CD4-positive, alpha-beta T cell treated with Interleukin-10 for 1 hour (primary cell): ENCODE measurements at regions not wholly inside any gene's neighbourhood (a gene's known extent, or its start where the extent isn't known, plus 50 kb on each side); places are given as distances from the start of the nearest gene placed in this dataset.

ENCODE experiments used
- DNase-seq: peaks from one replicate; pipeline ENCODE4 v3.0.0-alpha.2; 2020

DNA sequence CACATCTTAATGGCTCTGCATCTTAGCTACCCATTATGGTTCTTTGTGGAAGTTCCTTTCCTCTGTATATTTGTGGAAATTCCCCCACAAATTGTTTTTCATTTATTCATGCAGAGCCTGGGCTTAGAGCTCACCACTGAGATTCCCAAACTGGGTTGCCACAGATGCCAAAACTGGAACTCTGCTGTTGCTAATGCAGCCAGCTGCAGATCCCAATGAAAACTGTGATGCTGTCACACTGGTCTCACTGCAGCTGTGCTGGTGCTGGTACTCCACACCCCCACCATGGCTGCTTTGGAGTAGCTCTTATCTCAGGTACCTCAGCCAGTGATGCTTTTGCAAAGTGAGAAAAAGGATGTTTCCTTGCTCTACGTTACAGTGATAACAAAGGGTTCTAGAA lies 87.7 kb downstream of the DCK start:
- DNase-seq: no peak

DNA sequence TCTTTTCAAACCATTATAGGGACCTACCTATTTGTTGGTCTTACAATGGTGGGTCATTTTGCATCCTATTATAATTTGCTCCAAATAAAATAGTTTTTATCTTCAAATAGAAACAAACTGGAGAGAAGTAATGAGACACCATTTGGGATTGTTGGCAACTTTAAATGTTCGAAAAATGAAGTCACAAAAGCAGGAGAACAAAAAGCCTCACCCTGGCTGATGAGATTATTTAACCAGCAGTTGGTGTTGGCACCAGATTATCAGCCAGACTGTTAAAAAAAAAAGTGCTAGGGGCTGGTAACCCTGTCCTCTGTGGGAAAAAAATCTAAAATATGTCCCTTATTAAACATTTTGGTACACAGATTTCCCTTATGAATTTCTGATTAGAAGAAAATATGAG lies 100.3 kb downstream of the DCK start:
- no peak for DNase-seq

DNA sequence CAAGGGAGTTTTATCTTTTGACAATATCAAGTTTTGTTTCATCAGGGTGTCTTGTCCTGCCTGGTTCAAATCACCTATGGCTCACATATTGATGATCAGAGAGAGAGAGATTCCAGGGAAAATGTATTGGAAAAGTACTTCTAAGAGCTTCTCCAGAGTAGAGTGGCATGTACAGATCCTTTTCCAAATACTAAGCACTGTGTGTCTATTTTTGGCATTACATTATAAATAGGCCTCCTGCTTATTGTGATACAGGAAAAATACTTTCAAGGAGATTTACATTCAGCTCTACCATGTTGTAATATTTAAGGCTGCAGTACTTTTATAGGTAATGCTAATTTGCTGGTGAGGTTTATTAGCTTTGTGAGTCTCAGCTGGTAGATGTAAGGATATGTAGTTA lies 100.8 kb downstream of the DCK start:
- no peak for DNase-seq

DNA sequence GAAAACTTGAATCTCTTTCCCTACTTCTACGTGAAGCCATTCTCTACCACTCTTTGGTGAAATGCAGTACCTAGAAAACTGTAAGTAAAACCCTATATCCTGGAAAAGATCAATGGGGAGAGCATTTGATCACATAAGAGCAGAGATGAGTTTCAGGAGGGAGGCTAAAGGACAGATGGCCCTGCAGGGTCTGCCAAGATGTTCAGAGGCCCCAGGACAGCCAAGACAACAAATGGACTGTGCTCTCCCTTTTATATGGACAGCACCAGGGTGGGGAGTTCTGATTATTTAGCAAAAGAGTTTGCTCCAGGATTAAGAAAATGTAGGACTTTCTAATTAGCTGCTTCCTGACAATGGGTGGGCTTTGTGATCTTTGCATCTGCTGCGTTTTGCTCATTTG lies 101.7 kb downstream of the DCK start:
- DNase-seq: no peak

DNA sequence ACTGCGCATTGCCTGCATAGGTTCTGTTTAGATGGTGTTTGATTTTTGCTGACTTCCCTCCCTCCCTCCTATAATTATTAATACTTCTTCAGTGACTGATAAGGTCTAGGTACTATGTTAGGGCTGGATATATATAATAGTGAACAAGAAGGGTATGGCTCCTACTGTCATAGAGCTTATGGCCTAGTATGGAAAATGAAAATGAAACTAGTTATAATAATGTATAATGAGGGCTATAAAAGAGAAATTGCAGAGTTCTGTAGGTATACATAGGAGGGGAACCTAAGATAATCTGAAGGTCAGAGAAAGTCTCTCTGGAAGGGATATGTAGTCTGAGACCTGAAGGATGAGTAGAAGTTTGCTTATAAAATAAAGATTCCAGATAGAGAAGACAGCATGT lies 102.1 kb downstream of the DCK start:
- no peak for DNase-seq

DNA sequence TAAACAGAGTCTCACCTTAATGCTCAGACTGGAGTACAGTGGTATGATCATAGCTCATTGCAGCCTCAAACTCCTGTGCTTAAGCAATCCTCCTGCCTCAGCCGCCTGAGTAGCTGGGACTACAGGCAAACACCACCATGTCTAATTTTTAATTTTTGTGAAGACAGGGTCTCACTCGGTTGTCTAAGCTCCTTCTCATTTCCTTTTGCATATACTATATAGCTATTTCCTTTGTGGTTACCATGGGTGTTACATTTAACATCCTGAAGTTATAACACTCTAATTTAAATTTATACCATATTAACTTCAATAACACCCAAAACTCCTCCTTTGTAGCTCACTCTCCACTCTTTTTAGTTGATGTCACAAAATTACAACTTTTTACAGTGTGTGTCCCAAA lies 114.3 kb downstream of the DCK start:
- peak; percentile 43 for DNase-seq

DNA sequence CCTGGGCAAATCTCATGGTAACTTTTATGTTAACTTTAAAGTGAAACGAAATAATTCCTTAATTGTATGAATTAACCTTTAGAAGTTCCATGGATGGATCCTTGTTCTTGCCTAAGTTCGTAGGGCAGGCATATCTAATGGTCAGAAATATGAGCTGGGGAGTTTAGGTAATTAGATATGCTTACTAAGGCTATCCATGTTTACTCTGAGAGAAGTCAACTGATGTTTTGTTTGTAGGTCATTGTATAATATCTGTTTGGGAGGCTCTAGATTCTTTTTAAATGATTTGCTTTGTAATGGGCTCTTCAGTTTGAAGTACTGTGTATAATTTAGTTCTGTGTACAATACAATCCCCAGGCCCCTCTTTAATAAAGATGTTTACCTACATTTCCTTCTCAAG lies 117.0 kb downstream of the DCK start:
- DNase-seq: no peak

DNA sequence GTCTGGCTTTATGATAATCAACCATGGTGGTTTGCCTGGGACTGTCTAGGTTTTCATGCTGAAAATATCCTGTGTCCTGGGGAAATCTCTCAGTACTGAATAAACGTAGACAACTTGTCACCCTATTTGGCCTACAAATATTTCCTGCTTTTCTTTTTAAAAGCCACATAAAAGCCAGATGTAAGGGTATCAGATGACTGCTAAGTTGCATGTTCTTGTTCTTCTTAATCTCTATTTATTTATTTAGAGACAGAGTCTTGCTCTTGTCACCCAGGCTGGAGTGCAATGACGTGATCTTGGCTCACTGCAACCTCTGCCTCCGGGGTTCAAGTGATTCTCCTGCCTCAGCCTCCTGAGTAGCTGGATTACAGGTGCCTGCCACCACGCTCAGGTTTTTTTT lies 117.7 kb downstream of the DCK start:
- peak; percentile 41 for DNase-seq

DNA sequence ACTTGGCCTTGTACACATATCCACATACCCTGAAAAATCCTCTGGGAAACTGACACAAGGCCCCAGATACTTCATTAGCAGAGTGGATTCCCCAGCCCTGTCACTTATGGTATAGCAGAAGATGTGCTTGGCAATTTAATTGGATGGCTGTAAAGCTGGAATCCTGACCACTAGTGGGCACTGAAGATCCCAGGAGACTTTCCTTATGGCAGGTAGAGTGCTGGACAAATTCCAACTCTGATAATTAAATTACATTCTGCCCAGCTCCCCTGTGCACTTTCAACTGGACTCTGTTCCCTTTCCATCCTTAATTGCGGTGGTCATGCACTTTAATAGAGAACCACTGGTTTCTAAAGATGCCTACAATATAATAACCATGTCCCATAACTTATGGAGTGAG lies 119.8 kb downstream of the DCK start:
- DNase-seq: no peak

DNA sequence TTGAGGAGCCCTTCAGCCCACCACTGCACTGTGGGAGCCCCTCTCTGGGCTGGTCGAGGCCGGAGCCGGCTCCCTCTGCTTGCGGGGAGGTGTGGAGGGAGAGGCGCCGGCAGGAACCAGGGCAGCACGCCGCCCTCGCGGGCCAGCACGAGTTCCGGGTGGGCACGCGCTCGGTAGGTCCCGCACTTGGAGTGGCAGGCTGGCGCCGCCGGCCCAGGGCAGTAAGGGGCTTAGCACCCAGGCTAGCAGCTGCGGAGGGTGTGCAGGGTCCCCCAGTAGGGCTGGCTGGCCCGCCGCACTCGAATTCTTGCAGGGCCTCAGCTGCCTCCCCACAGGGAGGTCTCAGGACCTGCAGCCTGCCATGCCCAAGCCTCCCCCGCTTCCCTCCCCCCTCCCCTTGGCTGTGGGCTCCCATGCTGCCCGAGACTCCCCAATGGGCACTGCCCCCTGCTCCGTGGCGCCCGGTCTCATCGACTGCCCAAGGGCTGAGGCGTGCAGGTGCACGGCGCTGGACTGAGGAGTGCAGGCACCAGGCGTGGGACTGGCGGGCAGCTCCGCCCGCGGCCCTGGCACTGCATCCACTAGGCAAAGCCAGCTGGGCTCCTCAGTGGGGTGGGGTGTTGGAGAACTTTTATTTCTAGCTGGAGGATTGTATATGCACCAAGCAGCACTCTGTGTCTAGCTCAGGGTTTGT lies 127.5 kb downstream of the DCK start:
- no peak for DNase-seq

DNA sequence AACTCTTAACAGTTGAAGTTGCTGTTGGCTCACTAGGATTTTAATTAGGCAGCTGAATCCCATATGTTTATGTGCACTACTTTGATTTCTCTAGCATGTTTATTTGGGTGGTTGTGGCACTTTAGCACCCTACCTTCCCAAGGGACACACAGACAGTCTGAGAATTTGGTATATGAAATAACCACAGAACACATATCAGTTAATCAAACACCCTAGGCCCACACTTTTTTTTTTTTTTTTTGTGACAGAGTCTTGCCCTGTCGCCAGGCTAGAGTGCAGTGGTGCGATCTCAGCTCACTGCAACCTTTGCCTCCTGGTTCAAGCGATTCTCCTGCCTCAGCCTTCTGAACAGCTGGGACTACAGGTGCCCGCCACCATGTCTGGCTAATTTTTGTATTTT lies 130.5 kb downstream of the DCK start:
- DNase-seq: no peak

DNA sequence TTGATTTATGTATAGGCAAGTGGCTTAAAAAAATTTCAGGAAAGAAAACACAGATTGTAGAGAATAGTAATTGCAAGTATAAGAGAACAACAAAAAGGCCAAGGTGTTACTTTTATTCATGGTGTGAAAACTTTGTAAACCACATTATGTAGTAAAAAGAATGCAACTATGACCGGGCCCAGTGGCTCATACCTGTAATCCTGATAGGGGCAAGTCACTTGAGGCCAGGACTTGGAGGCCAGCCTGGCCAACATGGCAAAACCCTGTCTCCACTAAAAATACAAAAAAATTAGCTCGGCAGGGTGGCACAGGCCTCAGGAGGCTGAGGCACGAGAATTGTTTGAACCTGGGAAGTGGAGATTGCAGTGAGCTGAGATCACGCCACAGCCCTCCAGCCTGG lies 131.7 kb downstream of the DCK start:
- DNase-seq: no peak

DNA sequence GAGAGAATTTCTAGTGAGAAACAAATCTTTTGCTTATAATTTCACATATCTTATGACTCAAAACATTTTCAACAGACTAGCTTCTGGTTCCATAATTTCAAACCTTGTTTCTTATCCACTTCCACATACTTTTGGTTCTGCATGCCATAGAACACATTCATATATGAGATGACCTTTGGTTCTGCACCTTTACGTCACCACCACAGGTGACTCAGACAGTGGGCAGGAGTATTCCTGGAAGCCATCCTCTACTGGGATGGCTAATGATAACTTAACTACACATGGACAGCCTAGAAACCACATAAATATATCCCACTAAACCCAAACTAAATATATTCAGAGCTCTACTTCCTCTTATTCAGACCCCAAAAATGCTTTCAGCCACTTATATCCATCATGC lies 133.3 kb downstream of the DCK start:
- DNase-seq: no peak

DNA sequence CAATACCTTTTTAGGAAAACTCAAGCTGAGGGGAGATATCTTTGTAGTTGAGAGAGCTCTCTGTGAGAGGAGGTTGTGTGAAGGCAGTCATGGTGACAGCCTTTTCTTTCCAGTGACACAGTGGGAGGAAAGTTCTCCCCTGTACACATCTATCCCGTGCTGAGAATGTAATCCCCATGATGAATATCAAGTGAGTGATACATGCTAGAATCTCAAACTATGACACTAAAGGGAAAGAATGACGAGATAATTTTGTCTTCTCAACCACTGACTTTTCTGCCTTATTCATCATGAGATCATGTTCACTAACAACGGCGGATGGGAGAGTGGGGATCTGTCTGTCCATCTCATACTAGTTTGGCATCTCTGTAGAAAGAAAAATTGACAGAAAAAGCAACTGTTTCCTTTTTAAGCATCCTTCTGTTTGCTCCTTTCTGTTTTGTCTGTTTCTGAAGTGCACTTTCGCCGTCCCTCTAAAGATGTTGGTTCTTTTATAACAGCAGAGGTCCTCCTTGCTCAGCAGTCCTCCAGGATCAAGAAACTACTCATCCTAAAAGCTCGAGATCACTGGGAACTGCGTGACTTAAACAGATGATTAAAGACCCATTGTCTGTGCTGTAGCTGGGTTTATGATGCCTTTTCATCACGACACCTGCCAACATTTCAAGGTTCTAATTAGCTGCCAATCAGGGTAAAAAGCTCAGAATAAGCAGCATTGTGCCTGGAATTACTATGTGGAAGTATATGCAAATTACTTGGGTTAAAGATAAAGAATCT lies 137.6 kb downstream of the DCK start:
- DNase-seq: no peak

DNA sequence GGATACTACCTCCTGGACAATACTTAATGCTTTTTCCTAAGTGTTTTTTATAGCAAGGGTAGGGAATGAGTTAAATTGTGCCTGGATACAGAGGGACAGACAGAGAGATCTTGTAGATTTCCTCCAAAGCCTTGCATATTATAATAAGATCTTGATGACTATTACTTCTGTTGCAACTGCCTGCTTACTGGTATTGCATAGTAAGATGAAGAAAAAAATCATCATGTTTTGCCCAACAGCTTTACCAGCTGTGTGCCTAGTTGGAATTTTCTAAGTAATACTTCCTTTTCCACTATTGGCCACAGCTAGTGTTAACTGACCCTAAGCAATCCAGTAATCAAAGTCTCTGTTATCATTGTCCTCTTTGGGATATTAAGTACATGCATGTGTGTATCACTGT lies 139.0 kb downstream of the DCK start:
- no peak for DNase-seq

DNA sequence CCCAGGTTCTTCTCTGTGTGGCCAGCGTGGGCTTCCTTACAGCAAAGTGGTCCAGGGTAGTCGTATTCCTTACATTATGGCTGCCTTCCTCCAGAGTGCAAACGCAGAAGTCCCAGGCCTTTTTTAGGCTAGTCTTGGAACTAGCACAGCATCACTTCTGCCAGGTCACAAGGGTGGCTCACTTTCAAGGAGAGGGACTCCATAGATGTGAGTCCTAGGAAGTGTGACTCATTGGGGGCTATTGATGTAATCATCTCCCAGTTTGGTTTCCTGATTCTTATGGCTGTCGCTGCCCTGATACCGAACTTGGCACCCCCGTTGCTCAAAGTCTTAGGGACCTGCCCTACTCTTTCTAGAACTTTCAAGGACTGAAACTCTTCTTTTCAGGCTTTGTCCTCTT lies 140.0 kb downstream of the DCK start:
- no peak for DNase-seq

DNA sequence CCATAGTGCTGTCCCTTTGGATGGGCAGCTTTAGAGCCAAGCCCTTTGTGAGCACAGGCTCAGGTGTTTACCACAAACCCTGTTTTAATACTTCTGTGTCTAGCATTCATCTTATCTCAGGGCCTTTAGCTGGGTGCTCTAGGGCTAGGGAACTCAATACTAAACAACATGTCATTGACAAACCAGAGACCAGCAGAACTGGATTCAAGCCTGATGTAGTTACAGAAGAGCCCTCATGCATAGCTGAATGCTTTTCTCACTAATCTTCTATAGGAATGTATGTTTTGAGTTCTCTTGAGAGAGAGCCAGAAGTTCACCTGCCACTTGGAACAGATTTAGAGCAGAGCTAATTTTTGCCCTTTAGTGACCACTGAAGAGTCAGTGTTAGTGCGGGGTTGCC lies 142.6 kb downstream of the DCK start:
- no peak for DNase-seq

DNA sequence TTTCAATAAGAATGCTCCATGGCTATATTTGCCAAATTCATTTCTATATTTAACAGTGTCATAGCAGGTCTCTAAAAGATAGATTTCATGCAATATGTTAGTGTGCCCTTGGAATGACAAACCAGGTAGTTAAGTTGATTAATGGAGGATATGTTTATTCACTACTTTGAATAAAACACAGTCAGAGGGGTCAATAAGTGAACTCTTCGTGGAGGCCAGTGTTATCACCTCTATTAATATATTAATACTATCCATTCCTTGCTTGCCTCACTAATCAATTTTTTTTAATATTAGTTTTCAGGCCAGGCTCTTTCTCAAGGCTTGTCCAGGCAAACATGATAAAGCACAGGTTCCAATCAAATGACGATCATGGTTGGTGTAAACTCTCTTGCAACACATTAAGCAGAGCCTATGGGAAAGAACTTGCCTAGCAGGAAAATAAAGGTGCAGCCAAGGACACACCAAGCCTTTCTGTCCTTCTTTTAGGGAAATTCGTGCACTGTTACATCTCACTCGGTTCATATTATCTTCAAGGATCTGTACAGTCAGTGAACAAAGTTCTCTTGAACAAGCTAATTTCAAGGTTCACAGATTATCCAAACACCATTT lies 144.7 kb downstream of the DCK start:
- no peak for DNase-seq

DNA sequence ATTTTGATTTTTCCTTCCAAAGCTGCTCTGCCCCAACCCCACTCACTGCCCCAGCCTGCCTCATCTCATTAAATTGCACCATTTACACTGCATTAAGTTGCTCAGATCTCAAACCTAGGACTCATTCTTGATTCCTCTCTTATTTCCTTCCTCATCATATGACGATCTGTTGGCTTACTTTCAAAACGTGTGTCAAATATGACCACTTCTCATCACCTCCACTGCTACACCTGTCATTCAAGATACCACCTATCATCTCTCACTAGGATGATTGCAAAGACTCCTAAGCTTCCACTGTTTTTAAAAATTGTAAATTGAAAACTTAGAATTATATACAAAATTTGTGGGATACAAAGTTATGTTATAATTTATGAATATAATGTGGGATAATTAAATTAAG lies 147.1 kb downstream of the DCK start:
- DNase-seq: no peak

DNA sequence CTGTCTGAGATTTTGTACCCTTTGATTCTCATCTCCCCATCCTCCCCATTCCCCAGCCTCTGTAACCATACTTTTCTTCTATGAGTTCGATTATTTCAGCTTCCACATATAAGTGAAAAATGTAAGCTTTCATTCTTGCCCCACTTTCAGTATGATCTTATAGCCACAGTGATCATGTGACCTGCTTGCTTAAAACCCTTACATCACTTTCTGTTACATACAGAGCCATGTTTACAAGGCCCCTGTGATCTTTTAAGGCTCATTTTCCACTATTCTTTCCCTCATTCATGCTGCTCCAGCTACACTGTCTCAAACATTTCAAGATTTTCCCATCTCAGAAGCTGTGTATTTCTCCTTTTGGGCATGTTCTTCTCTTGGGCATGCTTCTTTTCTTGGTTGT lies 147.7 kb downstream of the DCK start:
- no peak for DNase-seq

DNA sequence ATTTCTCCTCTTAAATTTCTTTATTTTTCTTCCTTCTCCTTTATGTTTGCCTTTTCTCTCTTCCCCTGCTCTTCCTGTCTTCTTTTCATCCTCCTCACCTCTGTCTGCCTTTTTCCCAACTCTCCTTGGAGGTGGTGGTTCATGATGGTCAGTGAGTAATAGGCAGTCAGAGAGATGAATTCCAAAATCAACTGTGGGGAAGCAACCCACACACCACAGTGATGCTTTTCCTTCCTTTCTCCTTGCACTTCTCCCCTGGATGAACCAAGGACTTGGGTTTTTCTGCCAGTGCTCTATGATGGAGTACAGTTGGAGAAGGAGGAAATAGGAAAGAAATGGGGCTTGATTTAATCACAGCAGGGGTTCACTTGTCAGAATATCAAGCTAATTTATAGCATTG lies 153.8 kb downstream of the DCK start:
- DNase-seq: no peak

DNA sequence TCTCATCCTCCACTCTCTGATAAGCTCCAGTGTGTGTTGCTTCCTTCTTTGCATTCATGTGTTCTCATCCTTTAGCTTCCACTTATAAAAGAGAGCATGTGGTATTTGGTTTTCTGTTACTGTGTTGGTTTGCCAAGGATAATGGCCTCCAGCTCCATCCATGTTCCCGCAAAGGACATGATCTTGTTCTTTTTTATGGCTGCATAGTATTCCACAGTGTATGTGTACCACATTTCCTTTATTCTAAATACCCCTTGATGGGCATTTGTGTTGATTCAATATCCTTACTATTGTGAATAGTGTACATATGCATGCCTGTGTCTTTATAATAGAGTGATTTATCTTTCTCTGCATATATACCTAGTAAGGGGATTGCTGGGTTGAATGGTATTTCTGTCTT lies 155.1 kb downstream of the DCK start:
- no peak for DNase-seq

DNA sequence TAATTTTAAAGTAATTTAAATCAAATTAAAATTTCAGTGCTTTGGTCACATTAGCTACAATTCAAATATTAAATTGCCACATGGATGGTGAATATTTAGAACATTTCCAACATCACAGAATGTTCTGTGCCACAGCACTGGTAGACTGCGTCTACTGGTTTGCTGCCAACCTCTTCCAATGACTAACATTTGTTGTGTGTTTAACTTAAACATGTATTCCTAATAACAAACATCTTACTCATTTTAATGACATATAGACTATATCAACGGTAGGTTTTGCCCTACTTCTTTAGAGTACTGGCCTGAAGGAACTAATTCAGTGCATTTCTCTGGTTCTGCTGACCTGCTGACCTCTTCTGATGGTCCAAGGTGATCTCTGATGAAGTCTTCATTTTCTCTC lies 157.6 kb downstream of the DCK start:
- no peak for DNase-seq

DNA sequence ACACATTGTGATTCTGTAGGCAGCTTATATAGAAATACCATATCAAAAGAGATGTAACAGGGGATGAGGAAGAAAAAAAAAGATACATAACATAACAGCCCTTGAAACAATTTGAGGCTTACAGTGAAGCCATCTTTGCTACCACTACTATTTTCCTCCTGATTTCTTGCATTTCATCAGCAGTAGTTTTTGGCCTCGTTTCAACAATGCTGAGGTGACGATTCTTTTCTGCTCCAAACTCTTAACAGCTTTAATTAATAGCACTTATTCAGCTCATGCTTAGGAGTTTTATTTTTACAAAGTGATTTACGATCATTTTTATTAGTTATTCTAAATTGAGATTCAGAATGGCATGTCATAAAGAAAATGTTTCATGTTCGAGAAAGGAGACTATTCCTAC lies 163.2 kb downstream of the DCK start:
- DNase-seq: no peak

DNA sequence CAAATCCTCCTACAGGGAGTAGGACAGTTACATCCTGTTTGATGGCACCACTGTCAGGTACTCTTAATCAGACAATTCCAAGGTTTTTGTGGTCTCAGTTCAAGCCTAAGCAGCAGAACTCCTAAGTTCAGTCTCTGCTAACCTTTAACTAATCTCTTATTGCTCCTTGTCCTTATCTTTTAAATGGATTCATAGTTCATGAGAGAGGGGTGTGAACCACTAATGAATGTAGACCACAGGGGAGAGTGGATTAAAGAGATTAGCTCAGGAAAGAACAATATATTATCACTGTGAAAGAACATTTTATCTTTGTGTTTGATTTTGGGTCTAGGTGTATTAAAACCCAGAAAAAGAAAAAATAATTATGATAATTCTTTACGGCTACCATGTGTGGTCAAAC lies 168.9 kb downstream of the DCK start:
- no peak for DNase-seq
